ENCODE measurements at regions not wholly inside any gene's neighbourhood (a gene's known extent, or its start where the extent isn't known, plus 50 kb on each side); places are given as distances from the start of the nearest gene placed in this dataset.

- no peaks in the 10 kb centered on the region for H3K79me2 ChIP-seq (ENCODE audit: low read depth)
- peak overlapping the region; percentile 9 for H3K4me3 ChIP-seq
- DNase-seq (ENCODE audit: low spot score) = peak; percentile 94
- peak overlapping the region; percentile 15 for H3K27ac ChIP-seq
- no peak overlapping the region for H2AFZ ChIP-seq (replicated peaks)
- H3K27me3 ChIP-seq = no peaks in the 10 kb centered on the region
- Mint-ChIP-seq H3K27me3 (ENCODE audit: insufficient read depth, low read depth) (peaks cover 23% of the 10 kb centered on the region), H3K9me3 (peaks cover 5% of the 10 kb centered on the region), H3K4me3 (peak overlapping the region; percentile 11), H3K36me3 (no peaks in the 10 kb centered on the region), H3K4me1 (peaks cover 19% of the 10 kb centered on the region), H3K27ac (no peak overlapping the region)
- TF ChIP-seq EZH2 (IDR thresholded peaks at IDR 0.05) (no peak), CTCF (IDR thresholded peaks at IDR 0.05) (no peak), EZH2phosphoT487 (IDR thresholded peaks at IDR 0.05) (peak; percentile 21)
- peak overlapping the region; percentile 55 for H3K4me2 ChIP-seq
- peaks cover 21% of the 10 kb centered on the region for H3K4me1 ChIP-seq
- H3K36me3 ChIP-seq = no peaks in the 10 kb centered on the region
- no peaks in the 10 kb centered on the region for H3K9me3 ChIP-seq (ENCODE audit: low read depth)
- no peak overlapping the region for H3K9ac ChIP-seq
- H3F3A ChIP-seq (ENCODE audit: low read depth) = peaks cover 31% of the 10 kb centered on the region
- H4K20me1 ChIP-seq (ENCODE audit: low read depth) = no peaks in the 10 kb centered on the region
These were observed 160.0 kb downstream of the MRM1 start for GRCh38 chr17:36761203-36761950.

DNA sequence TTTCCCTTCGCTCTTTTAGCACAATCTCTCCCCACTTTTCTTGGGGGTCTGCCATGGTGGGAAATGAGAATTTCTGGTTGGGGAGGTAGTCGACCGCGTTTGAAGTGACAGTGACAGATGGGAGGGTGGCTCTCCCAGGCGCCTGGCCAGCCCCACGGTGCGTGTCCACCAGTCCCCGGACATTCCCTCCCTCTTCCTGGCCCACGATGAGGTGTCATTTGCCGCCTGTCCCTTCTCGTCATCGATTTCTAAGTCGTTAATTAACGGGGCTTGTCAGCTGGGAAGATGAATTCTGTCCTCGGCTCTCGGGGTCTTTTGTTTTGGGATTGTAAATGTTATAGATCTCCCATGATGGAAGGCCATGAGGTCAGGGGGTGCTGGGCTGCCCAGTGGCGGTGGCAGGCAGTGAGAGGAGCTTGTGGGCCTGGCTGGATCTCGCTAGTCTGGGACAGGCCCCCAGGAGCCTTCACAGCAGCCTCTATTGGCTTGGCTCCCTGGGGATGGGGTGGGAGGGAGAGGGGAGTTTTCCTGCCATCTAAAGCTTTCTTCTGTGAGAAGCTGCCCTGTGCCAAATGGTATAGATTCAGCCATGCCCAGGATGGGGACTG is 164.2 kb downstream of the MRM1 start:
- Mint-ChIP-seq H3K36me3 (no peaks in the 10 kb centered on the region), H3K4me3 (no peak overlapping the region), H3K9me3 (no peaks in the 10 kb centered on the region), H3K4me1 (peaks cover 17% of the 10 kb centered on the region), H3K27me3 (ENCODE audit: insufficient read depth, low read depth) (peaks cover 19% of the 10 kb centered on the region), H3K27ac (no peak overlapping the region)
- H3K4me2 ChIP-seq = no peak overlapping the region
- no peak overlapping the region for H3K4me3 ChIP-seq
- no peaks in the 10 kb centered on the region for H3K9me3 ChIP-seq (ENCODE audit: low read depth)
- H3K27me3 ChIP-seq = no peaks in the 10 kb centered on the region
- no peak overlapping the region for H3K27ac ChIP-seq
- H3K9ac ChIP-seq = no peak overlapping the region
- H2AFZ ChIP-seq (replicated peaks) = no peak overlapping the region
- H4K20me1 ChIP-seq (ENCODE audit: low read depth) = no peaks in the 10 kb centered on the region
- peaks cover 21% of the 10 kb centered on the region for H3K4me1 ChIP-seq
- no peak for DNase-seq (ENCODE audit: low spot score)
- H3K79me2 ChIP-seq (ENCODE audit: low read depth) = no peaks in the 10 kb centered on the region
- H3K36me3 ChIP-seq = no peaks in the 10 kb centered on the region
- H3F3A ChIP-seq (ENCODE audit: low read depth) = peaks cover 27% of the 10 kb centered on the region
- TF ChIP-seq EZH2phosphoT487 (IDR thresholded peaks at IDR 0.05) = no peak
- TF ChIP-seq EZH2 (IDR thresholded peaks at IDR 0.05) = no peak
- no peak for TF ChIP-seq CTCF (IDR thresholded peaks at IDR 0.05)

- no peak for DNase-seq (ENCODE audit: low spot score)
These were observed 167.0 kb downstream of the MRM1 start for GRCh38 chr17:36768394-36768793.

More at GRCh38 chr17:36768394-36768793, 167.0 kb downstream of the MRM1 start:
- H3K27ac ChIP-seq = no peak overlapping the region
- peaks cover 6% of the 10 kb centered on the region for H3F3A ChIP-seq (ENCODE audit: low read depth)
- H3K4me2 ChIP-seq = no peak overlapping the region
- no peaks in the 10 kb centered on the region for H4K20me1 ChIP-seq (ENCODE audit: low read depth)
- Mint-ChIP-seq H3K4me1 (peaks cover 3% of the 10 kb centered on the region), H3K36me3 (no peaks in the 10 kb centered on the region), H3K9me3 (peaks cover 2% of the 10 kb centered on the region), H3K27ac (no peak overlapping the region), H3K27me3 (ENCODE audit: insufficient read depth, low read depth) (peaks cover 24% of the 10 kb centered on the region), H3K4me3 (no peak overlapping the region)
- no peak overlapping the region for H3K9ac ChIP-seq
- H3K9me3 ChIP-seq (ENCODE audit: low read depth) = no peaks in the 10 kb centered on the region
- TF ChIP-seq EZH2phosphoT487 (IDR thresholded peaks at IDR 0.05) (no peak), EZH2 (IDR thresholded peaks at IDR 0.05) (no peak), CTCF (IDR thresholded peaks at IDR 0.05) (no peak)
- no peaks in the 10 kb centered on the region for H3K36me3 ChIP-seq
- H3K79me2 ChIP-seq (ENCODE audit: low read depth) = no peaks in the 10 kb centered on the region
- H3K4me3 ChIP-seq = no peak overlapping the region
- no peak overlapping the region for H2AFZ ChIP-seq (replicated peaks)
- H3K4me1 ChIP-seq = peaks cover 12% of the 10 kb centered on the region
- no peaks in the 10 kb centered on the region for H3K27me3 ChIP-seq

Data from neural progenitor cell (in vitro differentiated cells).